ENCODE measurements at regions not wholly inside any gene's neighbourhood (a gene's known extent, or its start where the extent isn't known, plus 50 kb on each side); places are given as distances from the start of the nearest gene placed in this dataset.

DNA sequence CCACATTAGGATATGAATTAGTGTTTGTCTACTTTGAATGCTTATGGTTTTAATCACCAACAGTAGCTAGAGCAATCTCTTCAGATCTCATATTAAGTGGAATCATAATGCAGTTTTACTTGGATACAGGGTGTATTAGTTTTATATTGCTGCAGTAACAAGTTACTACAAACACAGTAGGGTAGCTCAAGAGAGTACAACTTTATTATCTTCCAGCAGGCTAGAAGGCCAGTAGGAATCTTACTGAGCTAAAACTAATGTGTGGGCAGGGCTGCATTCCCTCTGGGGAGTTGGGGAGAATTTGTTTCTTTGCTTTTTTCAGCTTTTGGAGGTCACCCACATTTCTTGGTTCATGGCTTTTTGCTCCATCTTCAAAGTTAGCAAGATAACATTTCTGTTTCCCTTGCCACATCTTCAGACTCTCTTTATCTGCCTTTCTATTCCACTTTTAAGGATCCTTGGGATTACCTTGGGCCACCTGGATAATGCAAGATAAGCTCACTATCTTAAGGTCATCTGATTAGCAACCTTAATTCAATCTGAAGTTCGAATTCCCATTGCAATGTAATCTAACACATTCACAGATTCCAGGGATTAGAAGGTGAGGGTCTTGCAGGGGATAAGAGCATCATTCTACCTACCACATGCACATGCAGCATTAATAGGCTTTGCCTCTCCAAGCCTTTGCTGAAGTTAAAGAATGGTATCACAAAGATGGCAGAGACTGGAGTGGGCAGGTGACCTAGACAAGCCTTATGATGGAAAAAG is 134.1 kb upstream of the SLC10A2 start:
- no peak overlapping the region for H3K4me3 ChIP-seq (ENCODE audit: low read depth, low read length)
- DNase-seq (ENCODE audit: low read depth) = no peak
- TF ChIP-seq POLR2A (IDR thresholded peaks at IDR 0.05; ENCODE audit: extremely low read depth, insufficient read length) (no peak), MYC (IDR thresholded peaks at IDR 0.05; ENCODE audit: low read depth, low read length) (no peak)
- TF ChIP-seq, protein P1, sequence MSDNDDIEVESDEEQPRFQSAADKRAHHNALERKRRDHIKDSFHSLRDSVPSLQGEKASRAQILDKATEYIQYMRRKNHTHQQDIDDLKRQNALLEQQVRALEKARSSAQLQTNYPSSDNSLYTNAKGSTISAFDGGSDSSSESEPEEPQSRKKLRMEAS (IDR thresholded peaks at IDR 0.05; ENCODE audit: low read depth, low read length) = no peak
- TF ChIP-seq, protein P2, sequence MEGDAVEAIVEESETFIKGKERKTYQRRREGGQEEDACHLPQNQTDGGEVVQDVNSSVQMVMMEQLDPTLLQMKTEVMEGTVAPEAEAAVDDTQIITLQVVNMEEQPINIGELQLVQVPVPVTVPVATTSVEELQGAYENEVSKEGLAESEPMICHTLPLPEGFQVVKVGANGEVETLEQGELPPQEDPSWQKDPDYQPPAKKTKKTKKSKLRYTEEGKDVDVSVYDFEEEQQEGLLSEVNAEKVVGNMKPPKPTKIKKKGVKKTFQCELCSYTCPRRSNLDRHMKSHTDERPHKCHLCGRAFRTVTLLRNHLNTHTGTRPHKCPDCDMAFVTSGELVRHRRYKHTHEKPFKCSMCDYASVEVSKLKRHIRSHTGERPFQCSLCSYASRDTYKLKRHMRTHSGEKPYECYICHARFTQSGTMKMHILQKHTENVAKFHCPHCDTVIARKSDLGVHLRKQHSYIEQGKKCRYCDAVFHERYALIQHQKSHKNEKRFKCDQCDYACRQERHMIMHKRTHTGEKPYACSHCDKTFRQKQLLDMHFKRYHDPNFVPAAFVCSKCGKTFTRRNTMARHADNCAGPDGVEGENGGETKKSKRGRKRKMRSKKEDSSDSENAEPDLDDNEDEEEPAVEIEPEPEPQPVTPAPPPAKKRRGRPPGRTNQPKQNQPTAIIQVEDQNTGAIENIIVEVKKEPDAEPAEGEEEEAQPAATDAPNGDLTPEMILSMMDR (IDR thresholded peaks at IDR 0.05; ENCODE audit: low read depth, low read length) = no peak

DNA sequence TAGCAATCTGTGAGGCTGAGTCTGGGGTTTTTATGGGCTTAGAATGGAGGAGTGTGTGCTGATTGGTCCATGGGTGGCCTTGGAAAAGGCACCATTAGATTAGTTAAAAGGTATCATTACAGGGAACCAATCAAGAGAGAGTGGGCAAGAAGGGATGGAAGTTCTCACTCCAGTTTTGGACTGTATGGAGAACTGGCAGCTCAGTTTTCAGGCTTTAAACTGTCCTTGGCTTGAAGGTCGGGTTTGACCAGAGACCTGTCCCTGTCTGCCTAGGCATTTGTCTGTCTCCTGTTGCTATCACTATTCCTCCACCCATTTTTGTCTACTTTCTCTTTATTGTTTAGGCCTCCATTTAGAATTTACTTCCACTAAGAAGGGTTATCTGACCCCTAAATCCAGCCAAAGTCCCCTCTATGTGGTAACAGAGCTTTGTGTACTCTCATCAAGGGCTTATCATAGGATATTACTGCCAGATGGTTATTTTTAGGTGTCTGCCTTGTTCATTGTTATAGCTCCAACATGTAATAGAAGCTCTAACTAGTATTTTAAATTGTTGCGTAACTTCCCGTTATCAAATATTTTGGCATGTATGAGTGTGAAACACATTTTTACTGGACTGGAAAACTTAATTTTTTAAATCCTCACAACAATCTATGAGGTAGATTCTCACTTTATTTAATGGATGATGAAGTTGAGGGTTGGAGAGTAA is 133.3 kb upstream of the SLC10A2 start:
- TF ChIP-seq, protein P1 (IDR thresholded peaks at IDR 0.05; ENCODE audit: low read depth, low read length) = no peak
- no peak for TF ChIP-seq MYC (IDR thresholded peaks at IDR 0.05; ENCODE audit: low read depth, low read length)
- TF ChIP-seq, protein P2 (IDR thresholded peaks at IDR 0.05; ENCODE audit: low read depth, low read length) = no peak
- no peak for TF ChIP-seq POLR2A (IDR thresholded peaks at IDR 0.05; ENCODE audit: extremely low read depth, insufficient read length)
- H3K4me3 ChIP-seq (ENCODE audit: low read depth, low read length) = no peak overlapping the region

DNA sequence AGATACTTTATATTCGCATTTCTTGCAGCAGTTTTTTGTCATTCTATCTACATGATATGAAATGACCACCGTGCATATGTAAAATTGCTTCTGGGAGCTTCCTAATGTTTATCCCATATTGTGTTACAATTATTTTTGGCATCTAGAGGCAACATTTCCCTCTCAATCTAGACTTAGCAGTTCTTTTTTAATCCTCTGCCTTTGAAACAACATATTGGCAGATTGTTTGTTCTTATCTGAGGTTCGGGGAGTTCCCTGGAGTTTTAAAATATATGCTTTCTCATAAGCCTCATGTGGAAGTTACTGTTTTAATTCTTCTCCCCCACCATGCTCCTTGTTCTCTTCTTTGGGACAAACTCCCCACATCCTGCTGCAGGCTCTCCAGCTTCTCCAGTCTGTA is 130.1 kb upstream of the SLC10A2 start:
- no peak overlapping the region for H3K4me3 ChIP-seq (ENCODE audit: low read depth, low read length)
- DNase-seq (ENCODE audit: low read depth) = no peak
- TF ChIP-seq POLR2A (IDR thresholded peaks at IDR 0.05; ENCODE audit: extremely low read depth, insufficient read length) (no peak), MYC (IDR thresholded peaks at IDR 0.05; ENCODE audit: low read depth, low read length) (no peak)
- TF ChIP-seq, protein P1 (IDR thresholded peaks at IDR 0.05; ENCODE audit: low read depth, low read length) = no peak
- TF ChIP-seq, protein P2 (IDR thresholded peaks at IDR 0.05; ENCODE audit: low read depth, low read length) = no peak

More for the DNA sequence above, 133.3 kb upstream of the SLC10A2 start:
- DNase-seq (ENCODE audit: low read depth) = no peak

DNA sequence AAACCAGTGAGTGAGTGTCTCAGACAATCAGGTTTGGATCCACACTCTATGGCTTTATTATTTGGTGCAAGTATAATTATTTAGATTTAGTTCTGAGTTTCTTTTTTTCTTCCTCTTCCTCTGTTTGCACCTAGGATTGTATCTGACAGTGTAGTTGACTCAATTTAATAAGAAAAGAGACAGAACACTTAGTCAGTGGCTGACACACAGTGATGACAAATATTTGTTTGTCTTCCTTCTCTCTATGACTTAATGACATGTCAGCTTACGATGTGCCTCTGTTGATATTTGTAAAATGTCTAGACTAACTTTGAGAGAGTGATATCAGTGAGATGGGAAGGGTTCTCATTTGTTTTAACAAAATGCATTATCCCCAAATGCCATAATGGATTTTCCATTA is 129.5 kb upstream of the SLC10A2 start:
- DNase-seq (ENCODE audit: low read depth) = no peak
- no peak overlapping the region for H3K4me3 ChIP-seq (ENCODE audit: low read depth, low read length)
- TF ChIP-seq, protein P2 (IDR thresholded peaks at IDR 0.05; ENCODE audit: low read depth, low read length) = no peak
- TF ChIP-seq, protein P1 (IDR thresholded peaks at IDR 0.05; ENCODE audit: low read depth, low read length) = no peak
- TF ChIP-seq MYC (IDR thresholded peaks at IDR 0.05; ENCODE audit: low read depth, low read length) (no peak), POLR2A (IDR thresholded peaks at IDR 0.05; ENCODE audit: extremely low read depth, insufficient read length) (no peak)

DNA sequence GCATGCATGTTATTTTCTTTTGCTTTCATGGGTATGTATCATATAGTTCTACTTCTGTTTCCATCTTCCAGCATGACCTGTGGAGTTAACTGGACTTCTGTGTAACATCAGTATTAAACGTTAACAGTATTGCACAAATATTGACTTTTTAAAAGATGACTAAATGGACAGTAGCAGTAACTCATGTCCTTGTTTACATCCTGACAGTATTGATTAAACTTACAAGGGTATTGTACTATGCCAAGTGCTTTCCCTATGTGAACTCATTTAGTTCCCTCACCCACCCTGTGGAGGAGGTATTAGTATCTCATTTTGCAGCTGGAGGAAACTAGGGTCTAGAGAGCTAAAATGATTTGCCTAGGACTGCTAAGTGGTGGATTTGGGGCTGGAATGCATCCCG is 128.7 kb upstream of the SLC10A2 start:
- H3K4me3 ChIP-seq (ENCODE audit: low read depth, low read length) = no peak overlapping the region
- TF ChIP-seq, protein P2 (IDR thresholded peaks at IDR 0.05; ENCODE audit: low read depth, low read length) = no peak
- TF ChIP-seq MYC (IDR thresholded peaks at IDR 0.05; ENCODE audit: low read depth, low read length) = no peak
- no peak for DNase-seq (ENCODE audit: low read depth)

All from NB4 (cell line).